Vagina (tissue), 2 donors: ENCODE measurements at regions not wholly inside any gene's neighbourhood (a gene's known extent, or its start where the extent isn't known, plus 50 kb on each side); places are given as distances from the start of the nearest gene placed in this dataset.

Source experiments
- POLR2A ChIP-seq, 2 donors: fragments of 450-650 bp; IDR thresholded peaks; one replicate each; pipeline ENCODE4 v1.6.1; 2017; ENCODE audit warnings: antibody characterized with exemption in 2 of 2, mild to moderate bottlenecking in 2 of 2, moderate library complexity in 2 of 2
- POLR2AphosphoS5 ChIP-seq, 2 donors: sonication (generic); formaldehyde crosslinking; IDR thresholded peaks; one replicate each; pipeline ENCODE4 v1.9.0; 2017; ENCODE audit warnings: antibody characterized with exemption in 2 of 2, mild to moderate bottlenecking in 2 of 2, low read depth in 1 of 2; ENCODE audit not compliant: insufficient read depth in 1 of 2
- TF ChIP-seq, protein P1 (sequence below), 3 experiments: fragments of 450-650 bp in 2 of 3; fragments of 200-600 bp in 1 of 3; sonication (generic) in 1 of 3; IDR thresholded peaks; one replicate each; pipeline ENCODE4 v1.5.1; 2017 to 2019; ENCODE audit warnings: antibody characterized with exemption in 3 of 3, mild to moderate bottlenecking in 2 of 3, moderate library complexity in 2 of 3

DNA sequence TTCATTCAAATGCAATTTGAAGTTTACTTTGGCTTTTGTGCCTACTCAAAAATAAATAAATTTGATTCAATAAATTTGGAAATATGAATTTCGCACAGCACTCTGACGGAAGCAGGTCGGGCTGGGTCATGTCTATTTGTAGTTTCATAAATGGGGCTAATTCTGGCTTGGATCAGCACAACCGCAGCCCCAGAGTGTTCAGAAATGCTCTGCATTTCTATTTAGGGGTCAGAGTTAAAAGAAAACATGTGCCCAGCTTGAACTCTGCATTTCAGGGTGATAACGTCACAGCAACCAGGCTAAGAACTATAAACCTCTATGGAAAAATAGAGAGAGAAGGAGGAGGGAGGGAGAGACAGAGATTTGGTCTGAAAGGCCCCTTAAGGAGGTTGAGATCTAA lies 480.9 kb upstream of the NOX3 start:
- TF ChIP-seq, protein P1, sequence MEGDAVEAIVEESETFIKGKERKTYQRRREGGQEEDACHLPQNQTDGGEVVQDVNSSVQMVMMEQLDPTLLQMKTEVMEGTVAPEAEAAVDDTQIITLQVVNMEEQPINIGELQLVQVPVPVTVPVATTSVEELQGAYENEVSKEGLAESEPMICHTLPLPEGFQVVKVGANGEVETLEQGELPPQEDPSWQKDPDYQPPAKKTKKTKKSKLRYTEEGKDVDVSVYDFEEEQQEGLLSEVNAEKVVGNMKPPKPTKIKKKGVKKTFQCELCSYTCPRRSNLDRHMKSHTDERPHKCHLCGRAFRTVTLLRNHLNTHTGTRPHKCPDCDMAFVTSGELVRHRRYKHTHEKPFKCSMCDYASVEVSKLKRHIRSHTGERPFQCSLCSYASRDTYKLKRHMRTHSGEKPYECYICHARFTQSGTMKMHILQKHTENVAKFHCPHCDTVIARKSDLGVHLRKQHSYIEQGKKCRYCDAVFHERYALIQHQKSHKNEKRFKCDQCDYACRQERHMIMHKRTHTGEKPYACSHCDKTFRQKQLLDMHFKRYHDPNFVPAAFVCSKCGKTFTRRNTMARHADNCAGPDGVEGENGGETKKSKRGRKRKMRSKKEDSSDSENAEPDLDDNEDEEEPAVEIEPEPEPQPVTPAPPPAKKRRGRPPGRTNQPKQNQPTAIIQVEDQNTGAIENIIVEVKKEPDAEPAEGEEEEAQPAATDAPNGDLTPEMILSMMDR (IDR thresholded peaks at IDR 0.05) = no peak
- no peak for TF ChIP-seq POLR2A (IDR thresholded peaks at IDR 0.05)
- TF ChIP-seq POLR2AphosphoS5 (IDR thresholded peaks at IDR 0.05; ENCODE audit: insufficient read depth in 1 of 2, low read depth in 1 of 2) = no peak
